ENCODE measurements at regions not wholly inside any gene's neighbourhood (a gene's known extent, or its start where the extent isn't known, plus 50 kb on each side); places are given as distances from the start of the nearest gene placed in this dataset.

DNA sequence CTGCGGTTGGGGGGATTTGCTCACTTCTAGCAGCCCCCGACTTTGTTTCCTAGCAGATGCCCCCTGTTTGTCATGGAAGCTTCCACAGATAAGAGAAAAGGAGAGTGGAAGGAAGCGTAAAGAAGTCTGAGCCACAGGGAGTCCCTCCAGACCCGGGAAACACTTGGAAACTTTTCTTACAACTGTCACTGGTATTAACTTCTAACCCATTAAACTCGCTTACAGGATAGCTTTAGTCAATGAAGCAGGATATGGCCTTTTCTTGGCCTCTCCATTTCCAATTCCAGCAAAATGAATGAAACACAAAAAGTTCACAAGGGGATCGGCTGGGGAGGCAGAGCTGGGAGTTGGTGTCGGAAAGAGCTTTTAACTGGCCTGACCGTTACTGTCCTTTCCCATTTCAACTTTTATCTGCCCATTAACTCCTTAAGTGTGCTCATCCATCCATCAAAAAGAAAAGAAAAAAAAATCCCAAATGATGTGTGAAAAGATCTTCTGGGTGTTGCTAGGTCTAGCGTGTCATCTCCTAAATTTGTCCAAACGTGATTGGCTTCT is 231.9 kb upstream of the ARGLU1 start:
- Mint-ChIP-seq H3K27ac (no peak overlapping the region), H3K4me1 (ENCODE audit: low read depth) (no peaks in the 10 kb centered on the region), H3K27me3 (no peaks in the 10 kb centered on the region), H3K9me3 (no peaks in the 10 kb centered on the region), H3K36me3 (ENCODE audit: low read depth) (no peaks in the 10 kb centered on the region), H3K4me3 (no peak overlapping the region)
- intact Hi-C loops (cut with micrococcal nuclease): no loop called here

DNA sequence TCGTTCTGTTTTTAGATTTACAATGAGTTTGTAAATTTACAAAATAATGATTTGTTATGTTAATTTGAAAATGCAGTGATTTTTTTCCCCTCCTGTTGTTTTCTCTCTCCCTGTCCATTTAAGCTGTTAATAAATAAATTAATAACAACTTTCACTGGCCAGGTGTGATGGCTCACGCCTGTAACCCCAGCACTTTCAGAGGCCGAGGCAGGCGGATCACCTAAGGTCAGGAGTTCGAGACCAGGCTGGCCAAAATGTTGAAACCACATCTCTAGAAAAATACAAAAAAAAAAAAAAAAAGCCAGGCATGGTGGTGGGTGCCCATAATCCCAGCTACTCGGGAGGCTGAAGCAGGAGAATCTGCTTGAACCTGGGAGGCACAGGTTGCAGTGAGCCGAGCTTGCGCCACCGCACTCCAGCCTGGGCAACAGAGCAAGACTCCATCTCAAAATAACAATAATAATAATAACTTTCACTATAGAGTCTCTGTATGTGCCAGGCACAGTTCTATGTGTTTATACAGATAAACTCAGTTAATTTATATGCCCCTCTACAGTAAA is 229.2 kb upstream of the ARGLU1 start:
- Mint-ChIP-seq H3K9me3 (no peaks in the 10 kb centered on the region), H3K27me3 (no peaks in the 10 kb centered on the region), H3K4me1 (ENCODE audit: low read depth) (no peaks in the 10 kb centered on the region), H3K4me3 (no peak overlapping the region), H3K27ac (no peak overlapping the region), H3K36me3 (ENCODE audit: low read depth) (no peaks in the 10 kb centered on the region)
- intact Hi-C loops (cut with micrococcal nuclease): no loop called here

DNA sequence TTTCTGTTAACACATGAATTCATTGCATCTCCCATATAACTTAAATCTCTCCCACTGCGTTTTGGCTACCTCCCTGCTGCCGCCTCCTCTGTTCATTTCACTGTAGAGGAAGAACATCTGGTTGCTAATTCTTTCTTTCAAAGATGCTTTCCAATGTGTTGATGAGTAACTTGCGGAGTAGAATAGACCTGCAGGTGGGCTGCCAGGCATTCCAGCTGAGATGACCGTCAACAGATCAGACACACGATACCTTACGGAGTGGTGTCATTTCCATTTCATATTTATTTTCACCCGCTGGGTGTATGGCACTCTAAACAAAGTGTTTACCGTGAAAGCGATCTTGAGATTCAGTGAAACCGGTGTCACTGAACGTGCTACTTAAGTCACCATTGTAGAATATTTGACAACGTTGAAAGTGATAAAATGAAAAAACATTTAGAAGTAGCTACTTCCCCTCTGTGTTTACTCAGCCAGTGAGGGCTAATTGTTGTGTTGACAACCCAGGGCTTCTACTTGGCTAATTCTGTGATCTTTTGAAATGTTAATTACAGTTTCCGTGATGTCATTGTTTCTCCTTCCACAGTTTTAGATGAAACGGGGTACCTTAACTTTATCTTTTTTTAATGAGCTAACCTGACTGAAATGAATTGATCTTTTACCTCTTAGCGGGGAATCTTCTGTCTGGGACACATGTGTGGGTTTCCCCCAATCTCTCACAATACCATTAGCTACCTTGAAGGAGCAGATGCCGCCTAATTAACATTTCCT is 228.5 kb upstream of the ARGLU1 start:
- Mint-ChIP-seq H3K27ac (peak overlapping the region; percentile 1), H3K27me3 (no peaks in the 10 kb centered on the region), H3K4me3 (peak overlapping the region; percentile 68)

DNA sequence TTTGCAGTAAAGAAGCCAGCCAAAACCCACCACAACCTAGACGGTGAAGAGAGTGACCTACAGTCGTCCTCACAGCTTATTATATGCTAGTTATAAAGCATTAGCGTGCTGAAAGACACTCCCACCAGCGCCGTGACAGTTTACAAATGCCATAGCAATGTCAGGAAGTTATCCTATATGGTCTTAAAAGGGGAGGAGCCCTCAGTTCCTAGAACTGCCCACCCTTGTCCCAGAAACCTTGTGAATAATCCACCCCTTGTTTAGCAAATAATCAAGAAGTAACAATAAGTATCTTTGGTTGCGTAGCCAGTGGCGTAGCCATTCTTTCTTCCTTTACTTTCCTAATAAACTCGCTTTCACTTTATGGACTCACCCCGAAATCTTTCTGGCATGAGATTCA is 227.9 kb upstream of the ARGLU1 start:
- Mint-ChIP-seq H3K9me3 (no peaks in the 10 kb centered on the region), H3K27me3 (no peaks in the 10 kb centered on the region), H3K36me3 (ENCODE audit: low read depth) (no peaks in the 10 kb centered on the region), H3K4me1 (ENCODE audit: low read depth) (no peaks in the 10 kb centered on the region), H3K27ac (peak overlapping the region; percentile 1), H3K4me3 (peak overlapping the region; percentile 68)
- intact Hi-C loops (cut with micrococcal nuclease): no loop called here

More for the DNA sequence above, 228.5 kb upstream of the ARGLU1 start:
- H3K9me3 Mint-ChIP-seq: no peaks in the 10 kb centered on the region
- intact Hi-C loops (cut with micrococcal nuclease): no loop called here
- no peaks in the 10 kb centered on the region for H3K36me3 Mint-ChIP-seq (ENCODE audit: low read depth)
- no peaks in the 10 kb centered on the region for H3K4me1 Mint-ChIP-seq (ENCODE audit: low read depth)

DNA sequence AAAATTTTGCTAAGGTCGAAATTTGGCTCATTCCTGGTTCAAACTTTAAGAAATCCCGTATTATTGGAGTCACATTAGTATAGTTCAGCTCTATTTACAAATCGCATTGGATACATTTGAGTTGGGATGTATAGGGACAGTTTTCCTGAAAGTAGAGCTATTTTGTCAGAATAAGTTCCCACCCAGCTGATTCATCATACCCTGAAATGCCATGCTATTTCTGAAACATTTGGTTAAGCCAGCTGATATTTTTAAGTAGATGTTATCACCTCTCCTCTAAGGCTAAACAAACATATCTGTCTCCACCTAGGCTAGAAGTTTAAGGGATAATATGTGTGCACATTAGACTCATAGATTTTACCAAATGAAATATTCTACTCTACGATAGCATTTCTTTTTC is 226.2 kb upstream of the ARGLU1 start:
- H3K9me3 Mint-ChIP-seq: no peaks in the 10 kb centered on the region
- intact Hi-C loops (cut with micrococcal nuclease): no loop called here
- H3K27me3 Mint-ChIP-seq: no peaks in the 10 kb centered on the region
- no peak overlapping the region for H3K27ac Mint-ChIP-seq
- no peaks in the 10 kb centered on the region for H3K4me1 Mint-ChIP-seq (ENCODE audit: low read depth)
- no peaks in the 10 kb centered on the region for H3K36me3 Mint-ChIP-seq (ENCODE audit: low read depth)
- no peak overlapping the region for H3K4me3 Mint-ChIP-seq

DNA sequence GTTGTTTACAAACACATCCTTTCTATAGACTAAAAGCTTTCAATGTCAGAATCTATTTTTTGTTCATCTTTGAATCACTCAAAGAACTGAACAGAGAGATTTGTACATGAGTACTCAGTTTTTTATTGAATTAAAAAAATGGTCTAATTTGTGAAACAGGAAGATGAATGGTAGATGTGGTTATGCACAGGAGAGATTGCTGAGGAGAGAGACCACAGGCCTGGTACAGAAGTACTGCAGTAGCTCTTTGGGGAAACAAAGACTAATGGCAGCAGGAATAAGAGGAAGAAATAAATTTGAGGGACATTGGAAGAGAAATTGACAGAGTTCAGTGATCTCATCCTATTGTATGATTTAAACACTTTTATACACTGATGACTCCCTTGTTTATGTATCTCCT is 222.0 kb upstream of the ARGLU1 start:
- no peaks in the 10 kb centered on the region for H3K36me3 Mint-ChIP-seq (ENCODE audit: low read depth)
- no peaks in the 10 kb centered on the region for H3K4me1 Mint-ChIP-seq (ENCODE audit: low read depth)
- no peaks in the 10 kb centered on the region for H3K9me3 Mint-ChIP-seq
- intact Hi-C loops (cut with micrococcal nuclease): no loop called here
- H3K4me3 Mint-ChIP-seq: no peak overlapping the region
- H3K27me3 Mint-ChIP-seq: no peaks in the 10 kb centered on the region
- no peak overlapping the region for H3K27ac Mint-ChIP-seq

DNA sequence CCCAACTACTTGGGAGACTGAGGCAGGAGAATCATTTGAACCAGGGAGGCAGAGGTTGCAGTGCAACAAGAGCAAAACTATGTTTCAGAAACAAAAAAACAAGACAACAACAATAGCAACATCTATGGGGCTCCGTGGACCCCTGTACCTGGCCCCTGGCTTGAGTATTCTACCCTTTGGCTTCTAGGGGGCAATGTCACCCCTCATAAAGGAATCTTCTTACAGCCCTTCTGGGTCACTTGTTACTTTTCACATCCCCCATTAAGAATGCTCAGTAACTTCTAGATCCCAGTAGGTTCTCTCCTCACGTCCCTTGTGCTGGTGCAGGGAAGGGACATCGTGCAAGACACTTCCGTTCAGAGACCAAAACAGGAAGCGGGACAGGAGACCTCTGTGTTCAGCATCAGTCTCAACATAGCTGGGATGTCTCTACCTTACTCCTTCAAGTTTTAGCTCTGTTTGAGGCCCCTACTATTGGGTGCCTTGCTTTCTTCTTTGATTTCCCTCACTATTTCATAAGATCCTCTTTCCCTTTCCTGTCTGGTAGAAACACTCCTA is 218.1 kb upstream of the ARGLU1 start:
- Mint-ChIP-seq H3K27ac (no peak overlapping the region), H3K9me3 (no peaks in the 10 kb centered on the region), H3K36me3 (ENCODE audit: low read depth) (no peaks in the 10 kb centered on the region), H3K4me3 (no peak overlapping the region), H3K27me3 (no peaks in the 10 kb centered on the region), H3K4me1 (ENCODE audit: low read depth) (no peaks in the 10 kb centered on the region)
- intact Hi-C loops (cut with micrococcal nuclease): no loop called here

DNA sequence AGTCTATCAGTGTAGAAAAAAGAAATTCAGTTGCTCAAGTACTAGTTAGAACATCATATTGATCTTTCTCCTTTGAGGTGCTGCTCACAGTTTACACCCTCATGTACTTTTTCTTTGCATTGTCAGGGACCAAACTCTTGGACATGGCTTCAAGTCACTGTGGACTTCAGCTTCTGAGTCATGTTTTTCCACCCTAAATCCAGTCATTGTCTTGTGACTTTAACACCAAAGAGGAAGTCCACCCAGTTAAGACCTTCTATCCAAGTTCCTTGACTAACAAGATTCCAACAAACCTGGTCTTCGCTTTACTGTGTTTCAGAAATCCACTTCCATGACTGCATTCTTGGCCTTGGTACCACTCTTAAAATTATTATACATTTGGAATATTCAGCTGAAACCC is 206.7 kb upstream of the ARGLU1 start:
- intact Hi-C loops (cut with micrococcal nuclease): no loop called here
- Mint-ChIP-seq H3K27me3 (no peaks in the 10 kb centered on the region), H3K4me1 (ENCODE audit: low read depth) (no peaks in the 10 kb centered on the region), H3K4me3 (no peak overlapping the region), H3K27ac (no peak overlapping the region), H3K9me3 (peaks cover 19% of the 10 kb centered on the region), H3K36me3 (ENCODE audit: low read depth) (no peaks in the 10 kb centered on the region)

DNA sequence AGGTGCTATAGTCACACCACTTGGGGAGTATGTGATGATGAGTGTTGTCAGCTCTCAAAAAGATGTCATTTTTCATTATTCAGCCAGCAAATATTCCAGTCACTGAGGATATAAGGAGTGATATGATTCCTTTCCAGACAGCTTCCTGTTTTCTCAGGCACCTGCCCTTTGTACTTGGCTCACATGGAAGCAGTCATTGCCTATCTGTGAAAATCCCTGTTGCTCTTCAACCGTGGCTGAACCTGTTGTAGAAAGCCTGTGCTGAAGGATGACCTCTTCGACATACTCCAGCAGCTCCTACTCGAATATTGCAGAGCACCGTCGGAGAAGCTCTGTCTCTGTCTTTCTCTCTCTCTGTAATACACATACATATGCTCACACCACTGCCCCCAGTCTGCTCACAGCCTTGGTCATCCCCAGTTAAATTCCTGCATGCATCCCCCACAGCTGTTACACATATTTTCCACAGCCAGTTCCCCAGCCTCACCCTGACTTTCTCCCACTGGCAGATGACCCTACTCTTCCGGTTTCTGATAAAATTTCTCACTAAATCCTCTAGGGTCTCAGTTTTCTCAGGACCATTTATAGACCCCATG is 204.2 kb upstream of the ARGLU1 start:
- no peaks in the 10 kb centered on the region for H3K36me3 Mint-ChIP-seq (ENCODE audit: low read depth)

DNA sequence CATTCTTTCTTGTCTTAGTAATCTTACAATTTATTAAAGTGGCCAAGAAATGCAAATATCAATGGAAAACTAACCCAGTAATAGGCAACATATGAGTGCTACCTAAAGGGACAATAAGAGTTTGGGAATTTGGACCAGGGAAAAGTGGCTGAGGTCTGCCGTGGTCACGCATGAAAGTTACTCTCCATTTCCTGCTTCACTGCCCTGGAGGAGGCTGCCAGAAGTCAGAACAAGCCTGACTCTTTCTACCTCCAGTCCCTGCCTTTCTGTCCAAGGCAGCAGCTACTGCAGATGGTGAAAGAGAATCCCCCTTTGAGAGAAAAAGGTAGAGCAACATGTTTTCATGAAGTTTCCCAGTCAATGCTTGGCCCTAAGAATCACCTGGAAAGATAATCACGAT is 201.1 kb upstream of the ARGLU1 start:
- no peak overlapping the region for H3K4me3 Mint-ChIP-seq
- H3K27me3 Mint-ChIP-seq: no peaks in the 10 kb centered on the region
- peaks cover 33% of the 10 kb centered on the region for H3K9me3 Mint-ChIP-seq
- intact Hi-C loops (cut with micrococcal nuclease): no loop called here
- H3K36me3 Mint-ChIP-seq (ENCODE audit: low read depth): no peaks in the 10 kb centered on the region
- no peak overlapping the region for H3K27ac Mint-ChIP-seq
- no peaks in the 10 kb centered on the region for H3K4me1 Mint-ChIP-seq (ENCODE audit: low read depth)

More for the DNA sequence above, 204.2 kb upstream of the ARGLU1 start:
- peaks cover 33% of the 10 kb centered on the region for H3K9me3 Mint-ChIP-seq
- intact Hi-C loops (cut with micrococcal nuclease): no loop called here
- H3K4me1 Mint-ChIP-seq (ENCODE audit: low read depth): no peaks in the 10 kb centered on the region
- H3K4me3 Mint-ChIP-seq: no peak overlapping the region
- no peaks in the 10 kb centered on the region for H3K27me3 Mint-ChIP-seq
- no peak overlapping the region for H3K27ac Mint-ChIP-seq

DNA sequence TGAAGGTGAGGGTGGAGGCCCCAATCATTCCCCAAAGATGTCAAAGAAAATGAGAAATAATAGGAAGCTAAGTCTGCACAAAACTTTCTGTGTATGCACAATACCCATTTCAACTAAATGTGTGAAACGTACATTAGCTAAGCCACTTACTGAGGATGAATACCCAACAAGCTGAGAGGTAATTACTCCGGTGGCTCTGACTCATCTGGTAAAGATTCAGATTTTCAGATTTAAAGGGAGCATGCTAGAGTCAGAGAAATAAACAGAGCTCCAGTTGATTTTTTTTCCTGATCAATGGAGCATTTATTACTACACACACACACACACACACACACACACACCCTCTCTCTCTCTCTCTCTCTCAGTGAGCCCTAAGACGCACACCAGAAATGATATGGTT is 194.8 kb upstream of the ARGLU1 start:
- no peak overlapping the region for H3K27ac Mint-ChIP-seq
- H3K27me3 Mint-ChIP-seq: no peaks in the 10 kb centered on the region
- H3K4me3 Mint-ChIP-seq: no peak overlapping the region
- no peaks in the 10 kb centered on the region for H3K4me1 Mint-ChIP-seq (ENCODE audit: low read depth)
- no peaks in the 10 kb centered on the region for H3K36me3 Mint-ChIP-seq (ENCODE audit: low read depth)
- intact Hi-C loops (cut with micrococcal nuclease): no loop called here
- H3K9me3 Mint-ChIP-seq: peaks cover 37% of the 10 kb centered on the region

DNA sequence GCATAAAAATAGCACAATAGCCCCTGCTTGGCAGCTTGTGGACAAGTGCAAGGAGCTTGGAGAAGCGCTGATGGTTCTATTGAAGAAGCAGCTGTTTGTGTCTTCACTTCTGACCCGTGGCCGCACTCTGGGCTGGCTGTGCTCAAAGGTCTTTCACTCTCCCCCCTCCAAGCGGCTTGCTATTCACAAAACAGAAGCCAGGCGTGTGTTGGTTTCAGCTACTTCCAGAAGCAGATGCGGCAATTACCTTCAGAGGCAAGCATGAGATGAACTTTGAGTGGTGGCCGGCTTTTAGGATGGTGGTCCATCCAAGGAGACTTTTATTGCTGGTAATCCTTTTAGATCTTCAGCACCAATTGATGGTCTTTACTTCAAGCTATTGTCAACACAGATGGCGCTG is 188.5 kb upstream of the ARGLU1 start:
- H3K4me3 Mint-ChIP-seq: no peak overlapping the region
- H3K4me1 Mint-ChIP-seq (ENCODE audit: low read depth): no peaks in the 10 kb centered on the region
- H3K36me3 Mint-ChIP-seq (ENCODE audit: low read depth): no peaks in the 10 kb centered on the region
- H3K27ac Mint-ChIP-seq: no peak overlapping the region
- H3K9me3 Mint-ChIP-seq: no peaks in the 10 kb centered on the region
- H3K27me3 Mint-ChIP-seq: peaks cover 7% of the 10 kb centered on the region
- intact Hi-C loops (cut with micrococcal nuclease): no loop called here

DNA sequence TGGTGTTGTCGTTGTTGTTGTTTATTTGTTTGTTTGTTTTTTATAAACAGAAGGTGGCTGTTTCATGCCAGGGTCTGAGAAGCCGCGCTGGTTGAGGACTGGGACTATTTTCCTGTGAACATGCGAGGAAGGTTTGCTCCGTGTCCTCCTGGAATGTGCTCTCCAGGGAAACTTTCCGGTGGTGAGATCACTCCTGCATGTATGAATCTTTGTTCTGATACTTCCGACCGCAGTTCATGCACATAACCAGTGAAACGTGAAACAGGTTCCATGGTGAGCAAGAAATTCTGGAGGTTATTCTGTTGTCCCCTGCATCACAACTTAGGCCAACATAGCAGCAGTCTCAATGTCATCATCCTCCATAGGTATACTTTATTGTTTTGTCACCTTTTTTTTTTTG is 187.6 kb upstream of the ARGLU1 start:
- no peaks in the 10 kb centered on the region for H3K36me3 Mint-ChIP-seq (ENCODE audit: low read depth)
- H3K4me3 Mint-ChIP-seq: no peak overlapping the region
- no peaks in the 10 kb centered on the region for H3K4me1 Mint-ChIP-seq (ENCODE audit: low read depth)
- no peak overlapping the region for H3K27ac Mint-ChIP-seq
- H3K27me3 Mint-ChIP-seq: peaks cover 7% of the 10 kb centered on the region
- no peaks in the 10 kb centered on the region for H3K9me3 Mint-ChIP-seq
- intact Hi-C loops (cut with micrococcal nuclease): no loop called here

DNA sequence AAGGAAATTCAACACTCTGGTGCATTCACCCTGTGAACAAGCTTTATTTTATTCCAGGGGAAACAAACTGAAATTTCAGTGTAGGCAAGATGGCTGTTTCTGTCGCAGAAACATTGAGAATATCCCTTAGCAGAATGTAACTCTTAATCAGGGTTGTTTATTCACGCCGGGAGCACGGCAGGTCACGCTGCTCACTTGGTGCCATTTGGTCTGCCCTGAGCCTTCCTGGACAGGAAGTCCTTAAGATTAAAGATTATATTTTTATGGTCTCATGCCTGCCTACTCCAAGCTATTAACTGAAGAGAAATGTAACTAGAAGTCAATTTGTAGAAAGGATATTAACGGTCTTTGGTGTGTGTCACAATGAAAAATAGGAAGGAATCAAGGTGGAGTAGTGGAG is 185.3 kb upstream of the ARGLU1 start:
- H3K27me3 Mint-ChIP-seq: peaks cover 7% of the 10 kb centered on the region
- no peak overlapping the region for H3K27ac Mint-ChIP-seq
- no peak overlapping the region for H3K4me3 Mint-ChIP-seq
- intact Hi-C loops (cut with micrococcal nuclease): no loop called here
- H3K36me3 Mint-ChIP-seq (ENCODE audit: low read depth): no peaks in the 10 kb centered on the region
- no peaks in the 10 kb centered on the region for H3K9me3 Mint-ChIP-seq
- no peaks in the 10 kb centered on the region for H3K4me1 Mint-ChIP-seq (ENCODE audit: low read depth)

All from dendritic cell treated with granulocyte-macrophage colony-stimulating factor and Interleukin-4, amounts not matched to agents 40 ng/mL and 50 ng/mL, for 4 days (primary cell).